ENCODE measurements at regions not wholly inside any gene's neighbourhood (a gene's known extent, or its start where the extent isn't known, plus 50 kb on each side); places are given as distances from the start of the nearest gene placed in this dataset.

DNA sequence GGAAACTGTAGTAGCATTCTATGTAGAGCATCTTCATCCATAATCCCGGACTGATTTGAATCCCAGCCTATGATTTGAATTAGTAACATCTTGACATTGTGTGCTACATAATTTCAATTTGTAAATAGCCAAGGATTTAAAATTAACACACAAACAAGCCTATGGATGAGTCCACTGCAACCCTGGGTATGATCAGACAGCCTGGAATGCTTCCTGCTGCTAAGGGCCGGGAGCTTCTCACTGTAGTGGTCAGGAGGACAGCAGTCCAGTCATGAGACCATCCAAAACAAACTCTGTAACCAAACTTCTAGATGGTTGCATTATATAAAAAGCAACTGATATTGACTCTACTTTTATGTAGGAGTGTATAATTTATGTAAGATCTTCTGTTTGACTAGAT, 539.3 kb downstream of the MTRR start:
- POLR2A ChIA-PET: no interaction called here
- Histone ChIP-seq H3K4me1 (ENCODE audit: control insufficient read depth in 1 of 2, insufficient read depth in 2 of 2, low read length in 2 of 2) (no peaks in the 10 kb centered on the region), H3K9ac (ENCODE audit: low read length) (no peak overlapping the region), H3K36me3 (ENCODE audit: control insufficient read depth in 1 of 2, insufficient read depth in 2 of 2, low read length in 2 of 2) (no peaks in the 10 kb centered on the region), H4K20me1 (ENCODE audit: insufficient read depth) (no peaks in the 10 kb centered on the region), H3K4me3 (replicated peaks in 1 of 2; ENCODE audit: low read depth in 1 of 2, low read length in 2 of 2) (no peak overlapping the region), H3K79me2 (ENCODE audit: insufficient read depth, low read length) (no peaks in the 10 kb centered on the region), H3K9me2 (ENCODE audit: insufficient read depth) (no peaks in the 10 kb centered on the region), H3K4me2 (ENCODE audit: low read length) (no peak overlapping the region), H3K27ac (ENCODE audit: low read depth, low read length) (no peak overlapping the region), H3K27me3 (ENCODE audit: insufficient read depth, low read length) (no peaks in the 10 kb centered on the region), H2AFZ (ENCODE audit: low read depth, low read length, poor library complexity, severe bottlenecking) (no peak overlapping the region), H3K9me3 (ENCODE audit: control insufficient read depth in 1 of 2, insufficient read depth in 1 of 2, low read depth in 1 of 2, low read length in 2 of 2) (peaks cover 17 to 32% of the 10 kb centered on the region in 2 experiments; a peak in 2 of 4 replicates)
- intact Hi-C loops (cut with micrococcal nuclease): no loop called here
- TF ChIP-seq ELF1 (IDR thresholded peaks at IDR 0.05; ENCODE audit: borderline replicate concordance, low read depth) (no peak), REST (IDR thresholded peaks at IDR 0.05; ENCODE audit: low read depth) (no peak), ZFX (IDR thresholded peaks at IDR 0.05) (no peak), SIN3A (IDR thresholded peaks at IDR 0.05; ENCODE audit: low read depth) (no peak), YY1 (IDR thresholded peaks at IDR 0.05; ENCODE audit: extremely low read depth, insufficient replicate concordance, low read depth, low read length) (no peak), JUND (IDR thresholded peaks at IDR 0.05) (no peak), ZBTB33 (IDR thresholded peaks at IDR 0.05; ENCODE audit: extremely low read depth, insufficient replicate concordance, low read length) (no peak), EGR1 (IDR thresholded peaks at IDR 0.05; ENCODE audit: low read depth) (no peak), SRF (IDR thresholded peaks at IDR 0.05; ENCODE audit: low read depth) (no peak), ZNF274 (IDR thresholded peaks at IDR 0.05; ENCODE audit: low read depth, low read length) (no peak), EZH2 (IDR thresholded peaks at IDR 0.05) (no peak), ATF3 (IDR thresholded peaks at IDR 0.05) (no peak)
- RAD21 ChIA-PET (ENCODE audit: low non-redundant PET in 1 of 2, low total read pairs in 2 of 2, uncharacterized antibody in 2 of 2, unreplicated experiment in 2 of 2): no interaction called here
- CTCF ChIA-PET: no interaction called here
- ATAC-seq (no peak), DNase-seq (ENCODE audit: low read depth, low spot score) (no peak)
- no TSS peak for BruUV-seq (replicated peaks)
